Mesendoderm (in vitro differentiated cells): ENCODE measurements at regions not wholly inside any gene's neighbourhood (a gene's known extent, or its start where the extent isn't known, plus 50 kb on each side); places are given as distances from the start of the nearest gene placed in this dataset.

Experiments
- DNase-seq: peaks from one replicate; pipeline ENCODE4 v3.0.0; 2013
- H2AK5ac ChIP-seq: 2 replicates; pipeline ENCODE4 v1.6.1; 2013; ENCODE audit warnings: low read length, inconsistent platforms
- H2BK120ac ChIP-seq: 2 replicates; pipeline ENCODE4 v1.6.1; 2013; ENCODE audit warnings: low read depth, mild to moderate bottlenecking, low read length, moderate library complexity, mixed read lengths
- H2BK15ac ChIP-seq: replicated peaks from 2 replicates; pipeline ENCODE4 v1.6.1; 2013; ENCODE audit warnings: low read depth, mild to moderate bottlenecking, moderate library complexity
- H2BK5ac ChIP-seq: 2 replicates; pipeline ENCODE4 v1.6.1; 2013; ENCODE audit warnings: low read length, inconsistent platforms
- H3K18ac ChIP-seq: 2 replicates; pipeline ENCODE4 v1.6.1; 2013; ENCODE audit warnings: mild to moderate bottlenecking, low read length, mixed read lengths
- H3K23ac ChIP-seq: one replicate; pipeline ENCODE4 v1.6.1; 2013; ENCODE audit warnings: low read length
- H3K27ac ChIP-seq: 2 replicates; pipeline ENCODE4 v1.5.1; 2013; ENCODE audit warnings: low read depth, mild to moderate bottlenecking, inconsistent platforms, low read length, moderate library complexity
- H3K27me3 ChIP-seq: 2 replicates; pipeline ENCODE4 v1.6.1; 2013; ENCODE audit warnings: low read length, control low read depth, mild to moderate bottlenecking, inconsistent platforms; ENCODE audit not compliant: insufficient read depth, poor library complexity
- H3K36me3 ChIP-seq: 2 replicates; pipeline ENCODE4 v1.6.1; 2013; ENCODE audit warnings: low read length, inconsistent platforms; ENCODE audit not compliant: control insufficient read depth, insufficient read depth
- H3K4ac ChIP-seq: one replicate; pipeline ENCODE4 v1.6.1; 2013; ENCODE audit warnings: low read depth, mild to moderate bottlenecking, low read length, moderate library complexity
- H3K4me1 ChIP-seq: 2 replicates; pipeline ENCODE4 v1.6.1; 2013; ENCODE audit warnings: low read depth, low read length, inconsistent platforms; ENCODE audit not compliant: control insufficient read depth
- H3K4me2 ChIP-seq: 2 replicates; pipeline ENCODE4 v1.6.1; 2013; ENCODE audit warnings: low read length
- H3K4me3 ChIP-seq: 2 replicates; pipeline ENCODE4 v1.5.1; 2013; ENCODE audit warnings: mild to moderate bottlenecking, low read length
- H3K56ac ChIP-seq: one replicate; pipeline ENCODE4 v1.6.1; 2013; ENCODE audit warnings: low read length
- H3K79me1 ChIP-seq: 2 replicates; pipeline ENCODE4 v1.6.1; 2013; ENCODE audit warnings: low read length, inconsistent platforms
- H3K79me2 ChIP-seq: 2 replicates; pipeline ENCODE4 v1.6.1; 2013; ENCODE audit warnings: mild to moderate bottlenecking, low read length; ENCODE audit not compliant: control insufficient read depth, insufficient read depth
- H3K9ac ChIP-seq: 2 replicates; pipeline ENCODE4 v1.6.1; 2013; ENCODE audit warnings: low read length, inconsistent platforms
- H4K5ac ChIP-seq: one replicate; pipeline ENCODE4 v1.6.1; 2013; ENCODE audit warnings: low read length
- H4K8ac ChIP-seq: one replicate; pipeline ENCODE4 v1.6.1; 2013; ENCODE audit warnings: low read depth, mild to moderate bottlenecking, control low read depth, low read length, moderate library complexity
- WGBS: extraction: QIAGEN DNeasy Blood & Tissue Kit; methylation state at CpG from one replicate; pipeline ENCODE4 v1.1.7; 2013; ENCODE audit warnings: low lambda C conversion rate, missing lambda C conversion rate; ENCODE audit not compliant: insufficient coverage; ENCODE audit errors: extremely low coverage; 5-methylcytosine and 5-hydroxymethylcytosine counted together

- Histone ChIP-seq H2AK5ac (no peak overlapping the region), H3K9ac (no peak overlapping the region), H2BK5ac (no peak overlapping the region), H3K4me2 (no peak overlapping the region), H2BK120ac (no peak overlapping the region), H3K4ac (no peak overlapping the region), H3K23ac (no peak overlapping the region), H3K27ac (no peak overlapping the region), H4K5ac (no peak overlapping the region), H3K56ac (no peak overlapping the region), H4K8ac (no peak overlapping the region), H3K36me3 (no peaks in the 10 kb centered on the region), H3K4me3 (no peak overlapping the region), H3K79me2 (no peaks in the 10 kb centered on the region), H3K27me3 (no peaks in the 10 kb centered on the region), H3K4me1 (no peaks in the 10 kb centered on the region), H2BK15ac (no peak overlapping the region), H3K18ac (no peak overlapping the region), H3K79me1 (no peaks in the 10 kb centered on the region)
- WGBS = no CpG with 5 or more reads among the region's 4 CpGs
- no peak for DNase-seq
These were observed 61.6 kb upstream of the SERTM1 start for GRCh38 chr13:36612230-36612629.

DNA sequence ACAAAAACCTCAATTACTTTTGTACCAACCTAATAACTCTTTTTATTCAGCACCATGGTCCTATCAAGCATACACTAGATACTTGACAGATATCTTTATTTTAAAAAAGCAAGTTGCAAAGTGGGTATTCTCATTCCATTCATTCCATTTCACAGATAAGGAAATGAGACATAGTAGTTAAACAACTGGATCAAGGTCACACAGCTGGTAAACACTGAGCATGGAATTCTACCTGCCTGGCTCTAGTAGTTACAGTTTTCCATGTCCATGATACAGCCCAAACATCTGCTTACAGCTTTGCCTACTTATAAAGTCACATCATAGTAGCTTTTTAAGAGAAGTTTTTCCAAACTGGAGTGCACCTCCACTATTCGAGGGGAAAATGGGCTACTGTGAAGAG, 57.1 kb upstream of the SERTM1 start:
- no peak overlapping the region for H2BK5ac ChIP-seq
- H3K27ac ChIP-seq = no peak overlapping the region
- no peak overlapping the region for H3K23ac ChIP-seq
- no peaks in the 10 kb centered on the region for H3K4me1 ChIP-seq
- WGBS = no CpG with 5 or more reads among the region's 1 CpG
- H3K18ac ChIP-seq = no peak overlapping the region
- H3K79me2 ChIP-seq = no peaks in the 10 kb centered on the region
- H3K56ac ChIP-seq = no peak overlapping the region
- no peak overlapping the region for H4K8ac ChIP-seq
- H3K4me3 ChIP-seq = no peak overlapping the region
- H3K9ac ChIP-seq = no peak overlapping the region
- no peak overlapping the region for H2AK5ac ChIP-seq
- H3K4me2 ChIP-seq = no peak overlapping the region
- H3K4ac ChIP-seq = no peak overlapping the region
- DNase-seq = no peak
- H2BK120ac ChIP-seq = no peak overlapping the region
- H3K27me3 ChIP-seq = no peaks in the 10 kb centered on the region
- no peaks in the 10 kb centered on the region for H3K36me3 ChIP-seq
- H2BK15ac ChIP-seq = no peak overlapping the region
- H4K5ac ChIP-seq = no peak overlapping the region
- no peaks in the 10 kb centered on the region for H3K79me1 ChIP-seq

- Histone ChIP-seq H2BK120ac (no peak overlapping the region), H3K18ac (no peak overlapping the region), H3K79me1 (no peaks in the 10 kb centered on the region), H3K27me3 (no peaks in the 10 kb centered on the region), H3K4me3 (no peak overlapping the region), H3K56ac (no peak overlapping the region), H3K4me2 (no peak overlapping the region), H3K79me2 (no peaks in the 10 kb centered on the region), H3K4me1 (no peaks in the 10 kb centered on the region), H4K8ac (no peak overlapping the region), H3K27ac (no peak overlapping the region), H3K23ac (no peak overlapping the region), H2AK5ac (no peak overlapping the region), H2BK5ac (no peak overlapping the region), H3K9ac (no peak overlapping the region), H3K36me3 (no peaks in the 10 kb centered on the region), H2BK15ac (no peak overlapping the region), H3K4ac (no peak overlapping the region), H4K5ac (no peak overlapping the region)
- WGBS = no CpG with 5 or more reads among the region's 3 CpGs
- no peak for DNase-seq
These were observed 54.3 kb upstream of the SERTM1 start for GRCh38 chr13:36619535-36619934.
